OCI-LY1 (cell line): ENCODE measurements at regions not wholly inside any gene's neighbourhood (a gene's known extent, or its start where the extent isn't known, plus 50 kb on each side); places are given as distances from the start of the nearest gene placed in this dataset.
"Not testable (repeated sequence)": the region's sequence is repeated elsewhere in the genome, so short reads cannot be mapped to it uniquely, and the experiment has no call there.

Source experiments
- CTCF ChIP-seq: fragments of 200-600 bp; sonication (generic), shearing (Covaris generic); IDR thresholded peaks from 2 replicates; pipeline ENCODE4 v1.5.1; 2017; ENCODE audit warnings: mild to moderate bottlenecking, antibody characterized with exemption, low read length, moderate library complexity, mixed read lengths
- EZH2 ChIP-seq: fragments of 200-600 bp; sonication (generic), shearing (Covaris generic); IDR thresholded peaks from 2 replicates; pipeline ENCODE4 v1.8.0; 2017; ENCODE audit warnings: borderline replicate concordance, mixed run types, mild to moderate bottlenecking, antibody characterized with exemption, low read length, moderate library complexity, mixed read lengths

- not testable (repeated sequence) for TF ChIP-seq CTCF, EZH2
Observed at GRCh38 chrX:136935533-136936182, 55.1 kb upstream of the RBMX start.
